ENCODE measurements at regions not wholly inside any gene's neighbourhood (a gene's known extent, or its start where the extent isn't known, plus 50 kb on each side); places are given as distances from the start of the nearest gene placed in this dataset.

- no peak for DNase-seq (ENCODE audit: low spot score)
Measured at GRCh38 chr7:42292991-42293521, 56.0 kb upstream of the GLI3 start.

GRCh38 chr7:42289473-42289872, 52.5 kb upstream of the GLI3 start:
- DNase-seq (ENCODE audit: low spot score), result no peak

All from activated CD4-positive, alpha-beta T cell treated with anti-CD3 and anti-CD28 coated beads, Interleukin-2, Interleukin-4, amounts not matched to agents 100 ng/mL and 50 ng/mL, durations not matched to agents 16 hours and 8 hours (primary cell).